ENCODE measurements at regions not wholly inside any gene's neighbourhood (a gene's known extent, or its start where the extent isn't known, plus 50 kb on each side); places are given as distances from the start of the nearest gene placed in this dataset.
A peak's percentile ranks its signal among the peaks of the same experiment; 100 is the strongest.

GRCh38 chr13:73883162-73883561 is 251.0 kb downstream of the KLF12 start:
- Mint-ChIP-seq H3K9me3 (peaks cover 9% of the 10 kb centered on the region), H3K27me3 (no peaks in the 10 kb centered on the region), H3K36me3 (ENCODE audit: low read depth) (peaks cover 59% of the 10 kb centered on the region), H3K27ac (no peak overlapping the region), H3K4me3 (no peak overlapping the region), H3K4me1 (ENCODE audit: low read depth) (peaks cover 73% of the 10 kb centered on the region)
- POLR2A ChIA-PET: no interaction called here
- Histone ChIP-seq H3K4me1 (ENCODE audit: insufficient read depth, low read length) (peaks cover 10% of the 10 kb centered on the region), H3K27ac (ENCODE audit: low read depth in 1 of 2, low read length in 2 of 2) (no peak overlapping the region), H3K4me3 (ENCODE audit: low read length) (no peak overlapping the region), H3K36me3 (ENCODE audit: insufficient read depth, low read length) (peaks cover 3% of the 10 kb centered on the region), H3K27me3 (ENCODE audit: control insufficient read depth in 1 of 2, insufficient read depth in 2 of 2, low read length in 2 of 2) (no peaks in the 10 kb centered on the region), H3K9me3 (ENCODE audit: control insufficient read depth in 1 of 2, insufficient read depth in 1 of 2, low read length in 2 of 2) (no peaks in the 10 kb centered on the region)
- ATAC-seq (ENCODE audit: poor library complexity) (no peak), DNase-seq (no peak)
- intact Hi-C loops (cut with DNase I, micrococcal nuclease): no loop called here
- CTCF ChIA-PET: no interaction called here
- no peak for TF ChIP-seq CTCF (IDR thresholded peaks at IDR 0.05)

GRCh38 chr13:73880365-73880764 is 253.8 kb downstream of the KLF12 start:
- ATAC-seq (ENCODE audit: poor library complexity) (no peak), DNase-seq (no peak)
- Histone ChIP-seq H3K9me3 (ENCODE audit: control insufficient read depth in 1 of 2, insufficient read depth in 1 of 2, low read length in 2 of 2) (no peaks in the 10 kb centered on the region), H3K4me1 (ENCODE audit: insufficient read depth, low read length) (peaks cover 10% of the 10 kb centered on the region), H3K27ac (ENCODE audit: low read depth in 1 of 2, low read length in 2 of 2) (no peak overlapping the region), H3K4me3 (ENCODE audit: low read length) (no peak overlapping the region), H3K36me3 (ENCODE audit: insufficient read depth, low read length) (peaks cover 3% of the 10 kb centered on the region), H3K27me3 (ENCODE audit: control insufficient read depth in 1 of 2, insufficient read depth in 2 of 2, low read length in 2 of 2) (no peaks in the 10 kb centered on the region)
- no peak for TF ChIP-seq CTCF (IDR thresholded peaks at IDR 0.05)
- POLR2A ChIA-PET: no interaction called here
- Mint-ChIP-seq H3K4me1 (ENCODE audit: low read depth) (peaks cover 78% of the 10 kb centered on the region), H3K4me3 (no peak overlapping the region), H3K9me3 (peaks cover 4% of the 10 kb centered on the region), H3K27ac (peak overlapping the region; percentile 78), H3K27me3 (no peaks in the 10 kb centered on the region), H3K36me3 (ENCODE audit: low read depth) (peaks cover 46% of the 10 kb centered on the region)
- intact Hi-C loops (cut with DNase I, micrococcal nuclease): no loop called here
- CTCF ChIA-PET: no interaction called here

- Histone ChIP-seq H3K4me3 (ENCODE audit: low read length) (no peak overlapping the region), H3K27me3 (ENCODE audit: control insufficient read depth in 1 of 2, insufficient read depth in 2 of 2, low read length in 2 of 2) (no peaks in the 10 kb centered on the region), H3K36me3 (ENCODE audit: insufficient read depth, low read length) (peaks cover 3% of the 10 kb centered on the region), H3K4me1 (ENCODE audit: insufficient read depth, low read length) (peaks cover 10% of the 10 kb centered on the region), H3K27ac (ENCODE audit: low read depth in 1 of 2, low read length in 2 of 2) (no peak overlapping the region), H3K9me3 (ENCODE audit: control insufficient read depth in 1 of 2, insufficient read depth in 1 of 2, low read length in 2 of 2) (no peaks in the 10 kb centered on the region)
- H3K4me1 Mint-ChIP-seq (ENCODE audit: low read depth): peaks cover 72% of the 10 kb centered on the region
- no peak for DNase-seq
- peaks cover 4% of the 10 kb centered on the region for H3K9me3 Mint-ChIP-seq
- peak overlapping the region; percentile 9 for H3K4me3 Mint-ChIP-seq
- no peaks in the 10 kb centered on the region for H3K27me3 Mint-ChIP-seq
- peak; percentile 37 for ATAC-seq (ENCODE audit: poor library complexity)
- peak overlapping the region; percentile 78 for H3K27ac Mint-ChIP-seq
- intact Hi-C loops (cut with DNase I, micrococcal nuclease): no loop called here
- H3K36me3 Mint-ChIP-seq (ENCODE audit: low read depth): peaks cover 38% of the 10 kb centered on the region
- no peak for TF ChIP-seq CTCF (IDR thresholded peaks at IDR 0.05)
- ChIA-PET CTCF (no interaction called here), POLR2A (no interaction called here)
Measured at GRCh38 chr13:73879346-73880015, 254.7 kb downstream of the KLF12 start.
